Head of caudate nucleus (tissue), 42 donors: ENCODE measurements at regions not wholly inside any gene's neighbourhood (a gene's known extent, or its start where the extent isn't known, plus 50 kb on each side); places are given as distances from the start of the nearest gene placed in this dataset.

Experiments
- DNase-seq, 42 donors: peaks; one replicate each; pipeline versions ENCODE4 v3.0.0 to v3.0.0-alpha.2; 2020 to 2021; ENCODE audit warnings: mixed read lengths in 7 of 42
- intact Hi-C: fragments of 100-400 bp; cut with DNase I; formaldehyde crosslinking; loops from one replicate; pipeline ENCODE4 v1.15.0; 2022

GRCh38 chr5:152514827-152515397 lies 109.8 kb upstream of the NMUR2 start:
- intact Hi-C loops: no loop called here
- peak in 2 of 42 donors; percentile 7 to 15 for DNase-seq

- intact Hi-C loops: no loop called here
- DNase-seq: no peak
These were observed 118.9 kb upstream of the NMUR2 start for GRCh38 chr5:152523964-152524363.

- intact Hi-C loops: no loop called here
- DNase-seq: no peak
These were observed 122.4 kb upstream of the NMUR2 start for GRCh38 chr5:152527358-152528052.

- DNase-seq: peak in 3 of 42 donors; percentile 5 to 8 (median 6)
- intact Hi-C loops: no loop called here
These were observed 124.4 kb upstream of the NMUR2 start for GRCh38 chr5:152529440-152529839.

GRCh38 chr5:152532714-152533113 lies 127.6 kb upstream of the NMUR2 start:
- peak in 7 of 42 donors; percentile 7 to 63 (median 20) for DNase-seq
- intact Hi-C loops: loop anchor here (5.0 to 10.0 kb wide), 2 partner anchors 612 to 1435 kb away; no protein-coding TSS in a partner anchor

- intact Hi-C loops: loop anchor here (5.0 to 10.0 kb wide), 2 partner anchors 610 to 1433 kb away; no protein-coding TSS in a partner anchor
- no peak for DNase-seq
These were observed 129.6 kb upstream of the NMUR2 start for GRCh38 chr5:152534641-152535040.

GRCh38 chr5:152542741-152543140 lies 137.7 kb upstream of the NMUR2 start:
- intact Hi-C loops: no loop called here
- DNase-seq: no peak

GRCh38 chr5:152546493-152546892 lies 141.4 kb upstream of the NMUR2 start:
- no peak for DNase-seq

GRCh38 chr5:152547202-152547601 lies 142.1 kb upstream of the NMUR2 start:
- intact Hi-C loops: no loop called here
- no peak for DNase-seq

More at GRCh38 chr5:152546493-152546892, 141.4 kb upstream of the NMUR2 start:
- intact Hi-C loops: no loop called here

- DNase-seq: no peak
- intact Hi-C loops: no loop called here
These were observed 144.6 kb upstream of the NMUR2 start for GRCh38 chr5:152549709-152550108.

- intact Hi-C loops: no loop called here
- no peak for DNase-seq
These were observed 146.0 kb upstream of the NMUR2 start for GRCh38 chr5:152551061-152551460.

- intact Hi-C loops: no loop called here
- DNase-seq: peak in 9 of 42 donors; percentile 12 to 55 (median 22)
These were observed 151.7 kb upstream of the NMUR2 start for GRCh38 chr5:152556784-152557183.

GRCh38 chr5:152560512-152561137 lies 155.5 kb upstream of the NMUR2 start:
- DNase-seq: peak; percentile 43 to 91 (median 82)
- intact Hi-C loops: no loop called here

GRCh38 chr5:152568016-152568415 lies 162.9 kb upstream of the NMUR2 start:
- peak in 26 of 42 donors; percentile 11 to 77 (median 46) for DNase-seq
- intact Hi-C loops: no loop called here

- no peak for DNase-seq
- intact Hi-C loops: no loop called here
These were observed 167.7 kb upstream of the NMUR2 start for GRCh38 chr5:152572812-152573211.

- DNase-seq: peak in 34 of 42 donors; percentile 2 to 67 (median 26)
- intact Hi-C loops: no loop called here
These were observed 179.0 kb upstream of the NMUR2 start for GRCh38 chr5:152584103-152584502.

- intact Hi-C loops: no loop called here
- no peak for DNase-seq
These were observed 187.3 kb upstream of the NMUR2 start for GRCh38 chr5:152592416-152592815.

- no peak for DNase-seq
- intact Hi-C loops: no loop called here
These were observed 188.3 kb upstream of the NMUR2 start for GRCh38 chr5:152593388-152593787.

GRCh38 chr5:152595405-152595804 lies 190.3 kb upstream of the NMUR2 start:
- DNase-seq: no peak

GRCh38 chr5:152599096-152599495 lies 194.0 kb upstream of the NMUR2 start:
- intact Hi-C loops: no loop called here
- DNase-seq: no peak

More at GRCh38 chr5:152595405-152595804, 190.3 kb upstream of the NMUR2 start:
- intact Hi-C loops: no loop called here
